OCI-LY1 (cell line): ENCODE measurements at regions not wholly inside any gene's neighbourhood (a gene's known extent, or its start where the extent isn't known, plus 50 kb on each side); places are given as distances from the start of the nearest gene placed in this dataset.

ENCODE experiments used
- H2AFZ ChIP-seq: fragments of 200-600 bp; sonication (generic), shearing (Covaris generic); 2 replicates; pipeline ENCODE4 v1.6.0; 2014; ENCODE audit warnings: antibody characterized with exemption, mild to moderate bottlenecking, low read length
- H3F3A ChIP-seq: fragments of 200-600 bp; sonication (generic), shearing (Covaris generic); 2 replicates; pipeline ENCODE4 v1.6.0; 2014; ENCODE audit warnings: mild to moderate bottlenecking, antibody characterized with exemption, low read length, moderate library complexity; ENCODE audit not compliant: insufficient read depth
- H3K27ac ChIP-seq: fragments of 200-600 bp; sonication (generic); 2 replicates; pipeline ENCODE4 v1.5.1; 2014; ENCODE audit warnings: low read length, mixed run types, mild to moderate bottlenecking, low read depth; ENCODE audit not compliant: poor library complexity, severe bottlenecking
- H3K27me3 ChIP-seq: fragments of 200-600 bp; sonication (generic); 2 replicates; pipeline ENCODE4 v1.6.0; 2014; ENCODE audit warnings: antibody characterized with exemption, mild to moderate bottlenecking, low read length, moderate library complexity; ENCODE audit not compliant: insufficient read depth
- H3K36me3 ChIP-seq: fragments of 200-600 bp; sonication (generic); 2 replicates; pipeline ENCODE4 v1.6.1; 2014; ENCODE audit warnings: mild to moderate bottlenecking, antibody characterized with exemption, low read length, moderate library complexity, mixed read lengths; ENCODE audit not compliant: insufficient read depth
- H3K4me1 ChIP-seq: fragments of 200-600 bp; sonication (generic); 2 replicates; pipeline ENCODE4 v1.5.1; 2014; ENCODE audit warnings: mild to moderate bottlenecking, low read length, moderate library complexity; ENCODE audit not compliant: insufficient read depth, severe bottlenecking
- H3K4me2 ChIP-seq: fragments of 200-600 bp; sonication (generic), shearing (Covaris generic); 2 replicates; pipeline ENCODE4 v1.6.1; 2014; ENCODE audit warnings: low read length
- H3K4me3 ChIP-seq: fragments of 200-600 bp; sonication (generic); 2 replicates; pipeline ENCODE4 v1.5.1; 2014; ENCODE audit warnings: low read length, low read depth, mild to moderate bottlenecking, mixed read lengths; ENCODE audit not compliant: poor library complexity, severe bottlenecking
- H3K79me2 ChIP-seq: fragments of 200-600 bp; shearing (Covaris generic); 2 replicates; pipeline ENCODE4 v1.6.1; 2016; ENCODE audit warnings: mixed run types, low read length, mixed read lengths; ENCODE audit not compliant: insufficient read depth
- H3K9ac ChIP-seq: fragments of 200-600 bp; sonication (generic), shearing (Covaris generic); 2 replicates; pipeline ENCODE4 v1.6.1; 2014; ENCODE audit warnings: mild to moderate bottlenecking, low read length, mixed read lengths
- H3K9me2 ChIP-seq: fragments of 200-600 bp; sonication (generic), shearing (Covaris generic); 2 replicates; pipeline ENCODE4 v1.6.1; 2014; ENCODE audit warnings: low read depth, mild to moderate bottlenecking, low read length, mixed read lengths
- H3K9me3 ChIP-seq: fragments of 200-600 bp; shearing (Covaris generic); 2 replicates; pipeline ENCODE4 v1.6.1; 2014; ENCODE audit warnings: low read length, mixed read lengths
- H4K20me1 ChIP-seq: fragments of 200-600 bp; sonication (generic), shearing (Covaris generic); 2 replicates; pipeline ENCODE4 v1.6.0; 2016; ENCODE audit warnings: mild to moderate bottlenecking, low read length; ENCODE audit not compliant: insufficient read depth
- EZH2 ChIP-seq: fragments of 200-600 bp; sonication (generic), shearing (Covaris generic); IDR thresholded peaks from 2 replicates; pipeline ENCODE4 v1.8.0; 2017; ENCODE audit warnings: borderline replicate concordance, mixed run types, mild to moderate bottlenecking, antibody characterized with exemption, low read length, moderate library complexity, mixed read lengths
- TF ChIP-seq, protein P1 (sequence below): fragments of 200-600 bp; sonication (generic), shearing (Covaris generic); IDR thresholded peaks from 2 replicates; pipeline ENCODE4 v1.5.1; 2017; ENCODE audit warnings: mild to moderate bottlenecking, antibody characterized with exemption, low read length, moderate library complexity, mixed read lengths

DNA sequence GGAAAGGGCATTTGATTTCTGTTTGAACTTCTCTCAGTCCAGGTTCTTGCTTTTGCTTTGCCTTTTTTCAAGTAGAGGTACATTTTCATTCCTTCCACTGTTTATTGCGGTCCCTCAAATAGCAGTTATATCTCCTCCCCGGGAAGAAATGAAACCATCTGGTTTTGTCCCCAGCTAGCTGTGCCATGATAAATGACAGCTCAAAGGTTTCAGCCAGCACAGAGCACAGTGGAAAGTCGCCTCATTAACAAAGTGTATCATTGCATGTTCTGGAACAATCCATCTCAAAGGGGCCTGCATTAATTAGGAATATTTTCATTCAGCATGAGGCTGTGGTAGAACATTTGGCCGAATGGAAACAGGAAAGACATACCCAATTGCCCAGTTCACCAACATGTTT, 146.0 kb downstream of the EDN3 start:
- Histone ChIP-seq H3K4me2 (no peak overlapping the region), H3K27me3 (no peaks in the 10 kb centered on the region; the same call in 1 of the 2 replicates)
- TF ChIP-seq, protein P1, sequence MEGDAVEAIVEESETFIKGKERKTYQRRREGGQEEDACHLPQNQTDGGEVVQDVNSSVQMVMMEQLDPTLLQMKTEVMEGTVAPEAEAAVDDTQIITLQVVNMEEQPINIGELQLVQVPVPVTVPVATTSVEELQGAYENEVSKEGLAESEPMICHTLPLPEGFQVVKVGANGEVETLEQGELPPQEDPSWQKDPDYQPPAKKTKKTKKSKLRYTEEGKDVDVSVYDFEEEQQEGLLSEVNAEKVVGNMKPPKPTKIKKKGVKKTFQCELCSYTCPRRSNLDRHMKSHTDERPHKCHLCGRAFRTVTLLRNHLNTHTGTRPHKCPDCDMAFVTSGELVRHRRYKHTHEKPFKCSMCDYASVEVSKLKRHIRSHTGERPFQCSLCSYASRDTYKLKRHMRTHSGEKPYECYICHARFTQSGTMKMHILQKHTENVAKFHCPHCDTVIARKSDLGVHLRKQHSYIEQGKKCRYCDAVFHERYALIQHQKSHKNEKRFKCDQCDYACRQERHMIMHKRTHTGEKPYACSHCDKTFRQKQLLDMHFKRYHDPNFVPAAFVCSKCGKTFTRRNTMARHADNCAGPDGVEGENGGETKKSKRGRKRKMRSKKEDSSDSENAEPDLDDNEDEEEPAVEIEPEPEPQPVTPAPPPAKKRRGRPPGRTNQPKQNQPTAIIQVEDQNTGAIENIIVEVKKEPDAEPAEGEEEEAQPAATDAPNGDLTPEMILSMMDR: no peak
- no peak for TF ChIP-seq EZH2

GRCh38 chr20:59448196-59448595, 147.8 kb downstream of the EDN3 start:
- no peaks in the 10 kb centered on the region for H3K9me3 ChIP-seq
- TF ChIP-seq, protein P1: no peak
- no peak for TF ChIP-seq EZH2
- no peaks in the 10 kb centered on the region for H3K36me3 ChIP-seq
- H3K27ac ChIP-seq: no peak overlapping the region
- no peaks in the 10 kb centered on the region for H3K4me1 ChIP-seq
- no peak overlapping the region for H3K4me2 ChIP-seq
- H3K9me2 ChIP-seq: no peaks in the 10 kb centered on the region
- no peak overlapping the region for H3K9ac ChIP-seq
- H2AFZ ChIP-seq: no peak overlapping the region
- no peaks in the 10 kb centered on the region for H3F3A ChIP-seq
- no peaks in the 10 kb centered on the region for H4K20me1 ChIP-seq
- H3K27me3 ChIP-seq: no peaks in the 10 kb centered on the region; the same call in 1 of the 2 replicates
- no peaks in the 10 kb centered on the region for H3K79me2 ChIP-seq
- no peak overlapping the region for H3K4me3 ChIP-seq

More for the DNA sequence above, 146.0 kb downstream of the EDN3 start:
- no peaks in the 10 kb centered on the region for H3F3A ChIP-seq
- H3K4me3 ChIP-seq: no peak overlapping the region
- H3K9me2 ChIP-seq: no peaks in the 10 kb centered on the region
- H3K4me1 ChIP-seq: no peaks in the 10 kb centered on the region
- no peaks in the 10 kb centered on the region for H3K9me3 ChIP-seq
- H2AFZ ChIP-seq: no peak overlapping the region
- H3K79me2 ChIP-seq: no peaks in the 10 kb centered on the region
- H3K27ac ChIP-seq: no peak overlapping the region
- no peaks in the 10 kb centered on the region for H3K36me3 ChIP-seq
- H3K9ac ChIP-seq: no peak overlapping the region
- no peaks in the 10 kb centered on the region for H4K20me1 ChIP-seq

GRCh38 chr20:59448851-59449444, 148.5 kb downstream of the EDN3 start:
- no peak for TF ChIP-seq EZH2
- TF ChIP-seq, protein P1: no peak
- Histone ChIP-seq H4K20me1 (no peaks in the 10 kb centered on the region), H3K9me2 (no peaks in the 10 kb centered on the region), H2AFZ (no peak overlapping the region), H3K4me1 (no peaks in the 10 kb centered on the region), H3K4me2 (no peak overlapping the region), H3K79me2 (no peaks in the 10 kb centered on the region), H3K27ac (no peak overlapping the region), H3K9me3 (no peaks in the 10 kb centered on the region), H3K4me3 (no peak overlapping the region), H3K36me3 (no peaks in the 10 kb centered on the region), H3K9ac (no peak overlapping the region), H3F3A (no peaks in the 10 kb centered on the region), H3K27me3 (no peaks in the 10 kb centered on the region; the same call in 1 of the 2 replicates)
